ACHN (cell line): ENCODE measurements at regions not wholly inside any gene's neighbourhood (a gene's known extent, or its start where the extent isn't known, plus 50 kb on each side); places are given as distances from the start of the nearest gene placed in this dataset.
"Not testable (repeated sequence)": the region's sequence is repeated elsewhere in the genome, so short reads cannot be mapped to it uniquely, and the experiment has no call there.

ENCODE experiments used
- DNase-seq: peaks from one replicate; pipeline ENCODE4 v3.0.0-alpha.2; 2015
- in situ Hi-C: cut with HindIII; loops from 2 replicates; pipeline ENCODE4 v1.10.0; 2017; ENCODE audit warnings: low sequenced_read_pairs, low pct_ligation_motif_present, low pct_unique_long_range_greater_than_20kb

GRCh38 chr15:39238443-39238842, 342.4 kb upstream of the THBS1 start:
- DNase-seq, result no peak
- in situ Hi-C loops, result no loop called here

DNA sequence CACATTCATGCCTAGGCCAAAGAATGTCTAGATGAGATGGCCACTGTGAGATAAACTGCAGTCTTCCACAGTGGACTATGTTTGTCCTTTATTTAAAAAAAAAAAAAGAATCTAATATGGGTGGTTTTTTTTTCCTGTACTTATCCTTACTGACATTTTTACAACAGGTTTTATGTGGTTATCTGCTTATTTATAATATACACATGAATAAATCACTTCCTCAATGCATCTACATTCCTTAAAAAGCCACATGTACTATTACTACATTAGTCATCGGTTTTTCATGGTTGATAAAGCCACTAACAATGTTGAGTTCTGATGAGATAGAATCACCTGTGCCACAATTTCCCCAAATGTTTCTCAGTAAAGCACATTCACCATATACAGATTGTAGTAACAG, 341.3 kb upstream of the THBS1 start:
- in situ Hi-C loops, result no loop called here
- peak; percentile 25 for DNase-seq

DNA sequence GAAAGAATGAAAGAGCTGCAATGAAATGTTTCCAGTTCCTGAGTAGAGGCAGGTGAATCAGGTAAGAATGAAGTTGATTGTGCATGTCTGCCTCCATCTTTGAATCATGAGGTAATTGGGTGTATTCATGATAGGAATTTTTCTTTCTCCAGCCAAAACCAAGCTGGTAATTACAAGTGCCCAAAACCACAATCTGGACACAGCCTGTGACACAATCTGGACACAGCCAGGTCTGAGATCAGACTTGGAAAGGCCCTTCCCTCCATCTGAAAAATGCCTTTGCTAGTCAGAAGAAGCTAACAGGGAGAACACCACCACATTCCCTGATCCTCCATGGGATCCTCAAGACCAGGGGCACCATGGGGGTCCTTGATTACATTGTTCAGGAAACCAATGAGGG, 338.5 kb upstream of the THBS1 start:
- in situ Hi-C loops, result no loop called here
- DNase-seq, result no peak

GRCh38 chr15:39243396-39243795, 337.5 kb upstream of the THBS1 start:
- no peak for DNase-seq
- in situ Hi-C loops, result no loop called here

- DNase-seq, result no peak
- in situ Hi-C loops, result no loop called here
Measured at GRCh38 chr15:39244776-39245175, 336.1 kb upstream of the THBS1 start.

- no peak for DNase-seq
- in situ Hi-C loops, result no loop called here
Measured at GRCh38 chr15:39246523-39246922, 334.4 kb upstream of the THBS1 start.

DNA sequence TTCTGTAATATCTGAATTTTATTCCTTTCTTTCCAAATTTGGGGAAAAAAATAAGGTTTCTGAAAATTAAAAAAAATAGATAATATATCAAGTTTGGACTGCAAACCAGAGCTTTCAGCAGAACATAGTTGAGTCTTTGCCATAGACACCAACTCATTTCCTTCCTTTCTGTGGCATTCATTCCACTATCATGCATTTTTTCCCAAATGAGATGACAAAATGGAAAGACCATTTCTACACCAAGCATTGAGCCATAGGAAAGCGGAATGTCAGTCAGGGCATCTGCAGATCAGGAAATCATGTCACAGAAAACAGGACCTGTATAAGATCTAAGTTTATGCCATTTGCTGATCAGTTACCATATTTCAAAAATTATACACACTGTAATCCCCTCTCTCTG, 333.3 kb upstream of the THBS1 start:
- in situ Hi-C loops, result no loop called here
- no peak for DNase-seq

GRCh38 chr15:39248204-39248603, 332.7 kb upstream of the THBS1 start:
- no peak for DNase-seq
- in situ Hi-C loops, result no loop called here

GRCh38 chr15:39250001-39250400, 330.9 kb upstream of the THBS1 start:
- in situ Hi-C loops, result no loop called here

DNA sequence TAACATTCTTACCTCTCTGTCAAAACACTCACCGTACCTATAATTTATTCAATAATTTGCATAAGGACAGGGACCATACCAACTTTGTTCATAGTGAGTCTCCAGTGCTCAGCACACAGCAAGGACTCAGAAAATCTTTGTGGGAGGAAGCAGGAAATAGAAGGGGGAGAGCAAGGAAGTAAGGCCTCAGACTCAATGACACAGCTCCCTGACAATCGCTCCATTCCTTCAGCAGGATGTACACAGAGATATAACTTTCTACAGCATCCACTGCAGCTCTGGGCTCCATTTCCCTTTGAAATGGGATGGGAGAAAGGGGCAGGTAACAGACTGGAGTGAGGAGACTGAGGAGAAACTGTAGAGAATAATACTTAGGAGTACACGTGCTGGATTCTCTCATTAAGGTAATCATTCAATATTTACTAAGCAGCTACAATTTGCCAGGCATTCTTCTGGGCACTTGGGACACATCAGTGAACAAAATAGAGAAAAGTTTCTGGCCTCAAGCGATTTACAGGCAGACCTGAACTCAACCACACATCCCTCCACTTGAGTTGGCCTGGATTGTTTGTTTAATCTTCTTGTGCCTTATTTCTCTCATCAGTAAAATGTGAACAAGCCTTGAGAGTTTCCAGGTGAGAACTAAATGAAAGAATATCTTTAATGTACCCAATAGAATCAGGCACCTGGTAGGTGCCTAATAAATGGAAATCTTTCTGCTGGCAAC, 330.3 kb upstream of the THBS1 start:
- in situ Hi-C loops, result no loop called here
- DNase-seq, result no peak

More at GRCh38 chr15:39250001-39250400, 330.9 kb upstream of the THBS1 start:
- no peak for DNase-seq

DNA sequence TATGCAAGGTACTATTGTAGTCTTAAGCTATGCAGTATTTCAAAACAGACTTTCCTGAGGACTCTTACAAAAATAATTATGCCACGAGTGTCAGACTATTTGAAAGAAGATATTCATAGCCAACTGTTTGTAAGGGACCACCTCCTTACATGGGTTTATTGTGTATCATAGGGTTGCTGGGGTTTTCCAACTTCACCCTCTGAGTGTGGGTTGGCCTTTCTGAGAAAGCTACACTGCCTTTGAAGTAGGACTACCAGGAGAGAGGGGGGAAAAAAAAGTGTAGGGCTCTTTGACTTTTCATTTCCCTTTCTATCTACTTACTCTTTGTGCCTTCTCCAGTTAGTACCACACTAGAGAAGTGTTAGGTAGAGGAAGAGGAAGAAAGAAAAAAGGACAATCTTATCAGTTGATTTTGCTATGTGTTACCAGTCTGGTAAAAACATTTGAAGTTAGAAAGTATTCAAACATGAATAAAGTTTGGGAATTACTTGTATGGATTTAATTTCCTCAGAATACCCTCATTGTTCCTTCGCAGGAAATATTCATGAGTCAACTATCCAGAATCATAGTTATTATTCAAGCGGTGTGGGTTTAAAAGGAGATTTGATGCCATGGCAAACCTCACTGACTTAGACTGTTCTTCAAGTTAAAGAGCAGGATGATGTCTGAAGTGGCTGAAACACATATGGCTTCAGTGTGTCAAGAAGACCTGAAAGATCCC, 329.3 kb upstream of the THBS1 start:
- in situ Hi-C loops, result no loop called here
- no peak for DNase-seq

- DNase-seq, result no peak
- in situ Hi-C loops, result no loop called here
Measured at GRCh38 chr15:39252134-39252470, 328.8 kb upstream of the THBS1 start.

- in situ Hi-C loops, result no loop called here
- DNase-seq, result no peak
Measured at GRCh38 chr15:39253552-39253951, 327.3 kb upstream of the THBS1 start.

- DNase-seq, result no peak
- in situ Hi-C loops, result no loop called here
Measured at GRCh38 chr15:39254181-39254580, 326.7 kb upstream of the THBS1 start.

GRCh38 chr15:39255760-39256159, 325.1 kb upstream of the THBS1 start:
- DNase-seq, result no peak
- in situ Hi-C loops, result no loop called here

- in situ Hi-C loops, result no loop called here
- DNase-seq, result no peak
Measured at GRCh38 chr15:39260391-39260790, 320.5 kb upstream of the THBS1 start.

DNA sequence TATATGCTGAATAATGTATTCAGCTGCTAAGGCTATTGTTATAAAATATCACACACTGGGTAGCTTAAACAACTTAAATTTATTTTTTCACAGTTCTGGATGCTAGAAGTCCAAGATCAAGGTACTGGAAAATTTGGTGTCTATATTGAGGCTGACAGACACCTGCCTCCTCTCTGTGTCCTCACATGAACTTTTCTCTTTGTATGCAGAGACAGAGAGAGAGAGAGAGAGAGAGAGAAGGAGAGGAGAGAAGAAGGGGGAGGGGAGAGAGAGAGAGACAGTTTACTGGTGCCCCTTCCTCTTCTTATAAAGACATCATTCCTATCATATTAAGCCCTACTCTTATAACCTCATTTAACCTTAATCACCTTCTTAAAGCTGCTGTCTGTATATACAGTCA, 320.1 kb upstream of the THBS1 start:
- in situ Hi-C loops, result no loop called here
- no peak for DNase-seq

DNA sequence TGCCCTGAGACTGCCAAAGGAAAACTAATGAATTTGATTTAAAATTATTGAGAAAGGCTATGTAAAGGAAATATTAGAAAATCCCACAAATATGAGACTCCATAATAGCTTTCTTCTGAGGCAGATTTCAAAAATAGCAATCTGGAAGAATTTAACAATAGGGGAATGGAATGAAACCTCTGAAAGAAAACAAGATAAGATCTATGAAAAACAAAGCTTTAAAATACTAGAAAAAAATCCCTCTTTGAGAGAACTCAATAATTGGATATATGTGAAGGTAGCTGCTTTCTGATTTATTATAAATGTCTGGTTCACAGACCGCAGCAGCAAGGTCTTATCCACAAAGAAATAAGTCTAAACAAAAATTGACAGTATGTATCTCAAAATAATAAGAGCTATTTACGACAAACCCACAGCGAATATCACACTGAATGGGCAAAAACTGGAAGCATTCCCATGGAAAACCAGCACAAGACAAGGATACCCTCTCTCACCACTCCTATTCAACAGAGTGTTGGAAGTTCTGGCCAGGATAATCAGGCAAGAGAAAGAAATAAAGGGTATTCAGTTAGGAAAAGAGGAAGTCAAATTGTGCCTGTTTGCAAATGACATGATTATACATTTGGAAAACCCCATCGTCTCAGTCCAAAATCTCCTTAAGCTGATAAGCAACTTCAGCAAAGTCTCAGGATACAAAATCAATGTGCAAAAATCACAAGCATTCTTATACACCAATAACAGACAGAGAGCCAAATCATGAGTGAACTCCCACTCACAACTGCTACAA, 319.3 kb upstream of the THBS1 start:
- in situ Hi-C loops, DNase-seq: not testable (repeated sequence)

DNA sequence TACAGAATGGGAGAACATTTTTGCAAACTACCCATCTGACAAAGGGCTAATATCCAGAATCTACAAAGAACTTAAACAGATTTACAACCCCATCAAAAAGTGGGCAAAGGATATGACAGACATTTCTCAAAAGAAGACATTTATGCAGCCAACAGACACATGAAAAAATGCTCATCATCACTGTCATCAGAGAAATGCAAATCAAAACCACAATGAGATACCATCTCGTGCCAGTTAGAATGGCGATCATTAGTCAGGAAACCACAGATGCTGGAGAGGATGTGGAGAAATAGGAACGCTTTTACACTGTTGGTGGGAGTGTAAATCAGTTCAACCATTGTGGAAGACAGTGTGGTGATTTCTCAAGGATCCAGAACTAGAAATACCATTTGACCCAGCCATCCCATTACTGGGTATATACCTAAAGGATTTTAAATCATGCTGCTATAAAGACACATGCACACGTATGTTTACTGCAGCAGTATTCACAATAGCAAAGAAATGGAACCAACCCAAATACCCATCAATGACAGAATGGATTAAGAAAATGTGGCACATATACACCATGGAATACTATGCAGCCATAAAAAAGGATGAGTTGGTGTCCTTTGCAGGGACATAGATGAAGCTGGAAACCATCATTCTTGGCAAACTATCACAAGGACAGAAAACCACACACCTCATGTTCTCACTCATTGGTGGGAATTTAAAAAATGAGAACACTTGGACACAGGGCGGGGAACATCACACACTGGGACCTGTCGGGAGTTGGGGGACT, 317.7 kb upstream of the THBS1 start:
- in situ Hi-C loops, DNase-seq: not testable (repeated sequence)
